ENCODE measurements at regions not wholly inside any gene's neighbourhood (a gene's known extent, or its start where the extent isn't known, plus 50 kb on each side); places are given as distances from the start of the nearest gene placed in this dataset.

- Histone ChIP-seq H3K4me3 (ENCODE audit: control insufficient read depth in 2 of 3, extremely low read depth in 1 of 3, insufficient read depth in 2 of 3, low read depth in 1 of 3, low read length in 3 of 3) (no peak overlapping the region), H3K9me3 (ENCODE audit: control insufficient read depth, low read depth, low read length) (no peaks in the 10 kb centered on the region), H3K27me3 (ENCODE audit: control insufficient read depth, extremely low read depth, insufficient read depth, low read length) (no peaks in the 10 kb centered on the region), H2AFZ (ENCODE audit: control insufficient read depth, low read length) (no peak overlapping the region), H3K9me1 (ENCODE audit: control insufficient read depth, extremely low read depth, insufficient read depth, low read length) (no peaks in the 10 kb centered on the region), H3K36me3 (ENCODE audit: control insufficient read depth in 2 of 2, extremely low read depth in 1 of 2, insufficient read depth in 2 of 2, low read length in 2 of 2) (no peaks in the 10 kb centered on the region), H3K4me1 (ENCODE audit: control insufficient read depth, extremely low read depth, insufficient read depth, low read length) (no peaks in the 10 kb centered on the region), H3K79me2 (ENCODE audit: control insufficient read depth, insufficient read depth, low read length) (no peaks in the 10 kb centered on the region), H3K4me2 (ENCODE audit: control insufficient read depth, extremely low read depth, insufficient read depth, low read depth, low read length) (no peak overlapping the region), H4K20me1 (ENCODE audit: control insufficient read depth, extremely low read depth, insufficient read depth, low read length) (no peaks in the 10 kb centered on the region), H3K27ac (ENCODE audit: control insufficient read depth, insufficient read depth, low read length) (no peak overlapping the region), H3K9ac (ENCODE audit: control insufficient read depth, extremely low read depth, insufficient read depth, low read length) (no peak overlapping the region)
- dilution Hi-C loops (cut with MboI; ENCODE audit: extremely low pct_ligation_motif_present, low sequenced_read_pairs), result no loop called here
- TF ChIP-seq, protein P1, sequence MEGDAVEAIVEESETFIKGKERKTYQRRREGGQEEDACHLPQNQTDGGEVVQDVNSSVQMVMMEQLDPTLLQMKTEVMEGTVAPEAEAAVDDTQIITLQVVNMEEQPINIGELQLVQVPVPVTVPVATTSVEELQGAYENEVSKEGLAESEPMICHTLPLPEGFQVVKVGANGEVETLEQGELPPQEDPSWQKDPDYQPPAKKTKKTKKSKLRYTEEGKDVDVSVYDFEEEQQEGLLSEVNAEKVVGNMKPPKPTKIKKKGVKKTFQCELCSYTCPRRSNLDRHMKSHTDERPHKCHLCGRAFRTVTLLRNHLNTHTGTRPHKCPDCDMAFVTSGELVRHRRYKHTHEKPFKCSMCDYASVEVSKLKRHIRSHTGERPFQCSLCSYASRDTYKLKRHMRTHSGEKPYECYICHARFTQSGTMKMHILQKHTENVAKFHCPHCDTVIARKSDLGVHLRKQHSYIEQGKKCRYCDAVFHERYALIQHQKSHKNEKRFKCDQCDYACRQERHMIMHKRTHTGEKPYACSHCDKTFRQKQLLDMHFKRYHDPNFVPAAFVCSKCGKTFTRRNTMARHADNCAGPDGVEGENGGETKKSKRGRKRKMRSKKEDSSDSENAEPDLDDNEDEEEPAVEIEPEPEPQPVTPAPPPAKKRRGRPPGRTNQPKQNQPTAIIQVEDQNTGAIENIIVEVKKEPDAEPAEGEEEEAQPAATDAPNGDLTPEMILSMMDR (optimal IDR thresholded peaks at IDR 0.05 in 1 of 3, IDR thresholded peaks at IDR 0.05 in 1 of 3, conservative IDR thresholded peaks at IDR 0.05 in 1 of 3; ENCODE audit: extremely low read depth in 1 of 3, insufficient read depth in 2 of 3, low read length in 3 of 3), result no peak
- TF ChIP-seq EZH2 (IDR thresholded peaks at IDR 0.05; ENCODE audit: low read length), result no peak
- FAIRE-seq, result no peak
- no peak for DNase-seq (ENCODE audit: low read depth, low spot score)
Measured at GRCh38 chr7:10910447-10910846, 63.2 kb upstream of the PHF14 start.

DNA sequence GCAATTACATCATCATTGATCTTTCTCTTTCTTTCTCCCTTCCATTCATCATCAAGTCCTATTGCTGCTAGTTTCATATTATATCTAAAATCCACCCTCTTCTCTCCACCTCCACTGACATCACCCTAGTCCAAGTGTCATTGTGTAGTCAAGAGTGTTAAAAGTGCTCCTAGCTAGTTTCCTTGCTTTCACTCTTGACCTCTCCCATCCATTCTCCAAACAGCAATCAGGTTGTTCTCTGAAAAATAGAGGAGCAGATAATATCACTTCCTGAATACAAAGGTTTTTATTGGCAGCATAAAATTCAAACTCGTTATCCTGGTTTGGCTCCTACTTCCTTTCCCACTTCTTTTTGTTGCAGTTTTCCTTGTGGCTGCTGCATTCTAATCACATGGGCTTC is 61.6 kb upstream of the PHF14 start:
- dilution Hi-C loops (cut with MboI; ENCODE audit: extremely low pct_ligation_motif_present, low sequenced_read_pairs), result no loop called here
- DNase-seq (ENCODE audit: low read depth, low spot score), result no peak

More for the DNA sequence above, 61.6 kb upstream of the PHF14 start:
- H2AFZ ChIP-seq (ENCODE audit: control insufficient read depth, low read length), result no peak overlapping the region
- no peak for TF ChIP-seq EZH2 (IDR thresholded peaks at IDR 0.05; ENCODE audit: low read length)
- TF ChIP-seq, protein P1 (optimal IDR thresholded peaks at IDR 0.05 in 1 of 3, IDR thresholded peaks at IDR 0.05 in 1 of 3, conservative IDR thresholded peaks at IDR 0.05 in 1 of 3; ENCODE audit: extremely low read depth in 1 of 3, insufficient read depth in 2 of 3, low read length in 3 of 3), result no peak
- no peaks in the 10 kb centered on the region for H4K20me1 ChIP-seq (ENCODE audit: control insufficient read depth, extremely low read depth, insufficient read depth, low read length)
- no peaks in the 10 kb centered on the region for H3K9me3 ChIP-seq (ENCODE audit: control insufficient read depth, low read depth, low read length)
- no peaks in the 10 kb centered on the region for H3K9me1 ChIP-seq (ENCODE audit: control insufficient read depth, extremely low read depth, insufficient read depth, low read length)
- no peak overlapping the region for H3K9ac ChIP-seq (ENCODE audit: control insufficient read depth, extremely low read depth, insufficient read depth, low read length)
- no peaks in the 10 kb centered on the region for H3K79me2 ChIP-seq (ENCODE audit: control insufficient read depth, insufficient read depth, low read length)
- no peak overlapping the region for H3K4me3 ChIP-seq (ENCODE audit: control insufficient read depth in 2 of 3, extremely low read depth in 1 of 3, insufficient read depth in 2 of 3, low read depth in 1 of 3, low read length in 3 of 3)
- H3K4me1 ChIP-seq (ENCODE audit: control insufficient read depth, extremely low read depth, insufficient read depth, low read length), result no peaks in the 10 kb centered on the region
- H3K36me3 ChIP-seq (ENCODE audit: control insufficient read depth in 2 of 2, extremely low read depth in 1 of 2, insufficient read depth in 2 of 2, low read length in 2 of 2), result no peaks in the 10 kb centered on the region
- no peaks in the 10 kb centered on the region for H3K27me3 ChIP-seq (ENCODE audit: control insufficient read depth, extremely low read depth, insufficient read depth, low read length)
- no peak for FAIRE-seq
- H3K27ac ChIP-seq (ENCODE audit: control insufficient read depth, insufficient read depth, low read length), result no peak overlapping the region
- no peak overlapping the region for H3K4me2 ChIP-seq (ENCODE audit: control insufficient read depth, extremely low read depth, insufficient read depth, low read depth, low read length)

Data from keratinocyte (primary cell).